ENCODE measurements at regions not wholly inside any gene's neighbourhood (a gene's known extent, or its start where the extent isn't known, plus 50 kb on each side); places are given as distances from the start of the nearest gene placed in this dataset.

DNA sequence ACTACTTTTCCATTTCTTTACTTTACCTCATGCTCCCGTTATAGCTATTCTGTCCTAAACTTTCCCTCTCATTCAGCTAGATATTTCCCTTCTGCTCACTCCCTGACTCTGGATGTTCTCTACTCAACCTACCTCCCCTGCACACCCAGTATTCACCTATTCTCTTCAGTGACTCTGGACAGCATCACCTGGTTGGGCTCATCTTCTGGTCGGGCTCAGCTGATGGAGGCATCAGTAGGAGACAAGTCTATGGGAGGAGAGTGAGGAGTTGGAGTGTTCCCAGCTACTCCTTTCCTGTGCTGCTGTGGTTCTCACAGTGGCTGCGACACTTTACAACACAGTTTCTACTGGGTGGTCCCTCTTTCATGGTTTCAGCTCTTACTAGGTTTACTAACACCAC is 493.9 kb downstream of the DMAC1 start:
- Histone ChIP-seq H3K56ac (replicated peaks; ENCODE audit: insufficient read length, low read depth, low read length) (no peak overlapping the region), H3K4me2 (ENCODE audit: insufficient read depth in 1 of 2, low read depth in 2 of 2, low read length in 2 of 2) (no peak overlapping the region), H2BK12ac (ENCODE audit: low read depth, low read length) (no peak overlapping the region), H4K91ac (replicated peaks; ENCODE audit: insufficient read length, low read length) (no peak overlapping the region), H3K14ac (ENCODE audit: insufficient read length) (no peak overlapping the region), H3K4ac (replicated peaks; ENCODE audit: insufficient read length, low read depth, low read length) (no peak overlapping the region), H3K27ac (ENCODE audit: low read depth, low read length) (no peak overlapping the region), H3K9ac (replicated peaks in 1 of 4; ENCODE audit: extremely low read depth in 1 of 4, low read depth in 3 of 4, low read length in 3 of 4) (no peak overlapping the region), H3K18ac (ENCODE audit: extremely low read depth, low read length) (no peak overlapping the region), H4K8ac (ENCODE audit: extremely low read depth, insufficient read depth, low read length) (no peak overlapping the region), H3K27me3 (replicated peaks in 1 of 4; ENCODE audit: control insufficient read depth in 3 of 4, extremely low read depth in 1 of 4, insufficient read depth in 3 of 4, low read length in 3 of 4) (no peaks in the 10 kb centered on the region), H3K4me1 (replicated peaks in 1 of 4; ENCODE audit: control insufficient read depth in 3 of 4, insufficient read depth in 4 of 4, low read length in 3 of 4) (no peaks in the 10 kb centered on the region), H3K79me1 (ENCODE audit: low read depth, low read length) (no peaks in the 10 kb centered on the region), H4K20me1 (replicated peaks in 1 of 2; ENCODE audit: control insufficient read depth in 1 of 2, insufficient read depth in 2 of 2, low read length in 2 of 2) (no peaks in the 10 kb centered on the region), H2BK120ac (replicated peaks; ENCODE audit: low read depth, low read length) (no peak overlapping the region), H2AFZ (ENCODE audit: low read length) (no peak overlapping the region), H2BK20ac (ENCODE audit: low read length) (no peak overlapping the region), H2AK5ac (ENCODE audit: low read depth, low read length) (peak overlapping the region; percentile 61; the same call in 1 of the 2 replicates), H2BK15ac (ENCODE audit: low read length) (0 out of 2 replicates have a peak overlapping the region, but pooled peaks have one; percentile 21), H3K79me2 (ENCODE audit: control insufficient read depth in 1 of 2, insufficient read depth in 2 of 2, low read length in 2 of 2) (no peaks in the 10 kb centered on the region), H3K36me3 (ENCODE audit: control insufficient read depth in 2 of 4, insufficient read depth in 4 of 4, low read length in 3 of 4) (no peaks in the 10 kb centered on the region), H2BK5ac (ENCODE audit: low read depth, low read length) (no peak overlapping the region), H3K9me3 (ENCODE audit: insufficient read depth in 2 of 2, low read depth in 1 of 2, low read length in 1 of 2) (peaks cover 5 to 13% of the 10 kb centered on the region in 2 experiments; a peak in 2 of 4 replicates), H3K23ac (ENCODE audit: insufficient read length) (no peak overlapping the region), H4K5ac (ENCODE audit: insufficient read length, low read depth, low read length) (no peak overlapping the region), H3K4me3 (ENCODE audit: extremely low read depth in 1 of 4, insufficient read depth in 2 of 4, low read depth in 3 of 4, low read length in 4 of 4) (no peak overlapping the region), H3K23me2 (ENCODE audit: low read depth, low read length) (no peaks in the 10 kb centered on the region)
- CTCF ChIA-PET (ENCODE audit: partially characterized antibody): interaction anchor here (0.9 to 1.7 kb wide), 7 partner anchors 9 to 253 kb away, joined by 3 to 6 read pairs (median 3); no protein-coding TSS in a partner anchor
- TF ChIP-seq CHD2 (IDR thresholded peaks at IDR 0.05; ENCODE audit: low read length) (no peak), POLR2A (IDR thresholded peaks at IDR 0.05; ENCODE audit: control extremely low read depth in 1 of 2, low read depth in 2 of 2, low read length in 2 of 2) (no peak), RNF2 (IDR thresholded peaks at IDR 0.05; ENCODE audit: borderline replicate concordance, low read depth, low read length, missing control alignments, poor library complexity, severe bottlenecking) (no peak), CTCF (IDR thresholded peaks at IDR 0.05; ENCODE audit: control extremely low read depth in 1 of 3, insufficient read depth in 1 of 3, low read depth in 1 of 3, low read length in 3 of 3) (no peak), SIN3A (conservative IDR thresholded peaks at IDR 0.05 in 1 of 2, IDR thresholded peaks at IDR 0.05 in 1 of 2; ENCODE audit: low read depth in 1 of 2, low read length in 2 of 2) (no peak), SIRT6 (IDR thresholded peaks at IDR 0.05; ENCODE audit: low read length) (no peak), MAFK (IDR thresholded peaks at IDR 0.05; ENCODE audit: low read depth, low read length) (no peak), POLR2AphosphoS5 (IDR thresholded peaks at IDR 0.05; ENCODE audit: low read depth, low read length) (no peak), CREB1 (IDR thresholded peaks at IDR 0.05) (no peak), SP2 (IDR thresholded peaks at IDR 0.05; ENCODE audit: low read length) (no peak), SUZ12 (IDR thresholded peaks at IDR 0.05; ENCODE audit: low read length) (no peak), NRF1 (IDR thresholded peaks at IDR 0.05; ENCODE audit: low read depth, low read length) (no peak), SIX5 (IDR thresholded peaks at IDR 0.05; ENCODE audit: low read depth, low read length) (no peak)
- WGBS, 2 experiments (ENCODE audit: extremely low coverage in 1 of 2, insufficient coverage in 1 of 2, insufficient read length in 1 of 2, insufficient replicate concordance in 2 of 2, low coverage in 1 of 2, low lambda C conversion rate in 2 of 2, missing lambda C conversion rate in 1 of 2): 90% methylated on average over 3 of the region's 3 CpGs; no CpG with 5 or more reads in 1 of the 2 experiments
- FAIRE-seq (no peak), DNase-seq (ENCODE audit: low read depth in 1 of 2, low spot score in 2 of 2) (no peak)
- POLR2A ChIA-PET (ENCODE audit: partially characterized antibody): no interaction called here

All from H1 (cell line).